ENCODE measurements at regions not wholly inside any gene's neighbourhood (a gene's known extent, or its start where the extent isn't known, plus 50 kb on each side); places are given as distances from the start of the nearest gene placed in this dataset.

DNA sequence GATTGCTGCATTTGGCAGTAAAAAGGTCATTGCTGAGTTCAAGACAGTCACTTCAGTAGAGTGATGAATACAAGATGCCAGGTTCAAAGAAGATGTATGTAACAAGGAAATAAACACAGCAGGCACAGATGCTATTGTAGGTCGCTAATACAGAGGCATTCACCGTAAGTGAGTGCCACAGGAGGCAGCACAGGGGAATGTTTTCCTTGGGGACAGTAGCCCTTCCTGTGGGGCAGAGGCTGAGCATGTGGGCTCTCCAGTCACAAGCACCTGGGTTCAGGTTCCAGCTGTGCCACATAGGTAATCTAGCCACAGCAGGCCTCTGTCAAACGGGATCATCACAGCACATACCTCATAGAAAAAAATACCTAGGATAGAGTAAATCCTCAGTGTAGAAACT is 86.3 kb downstream of the RSL24D1 start:
- TF ChIP-seq, protein P1, sequence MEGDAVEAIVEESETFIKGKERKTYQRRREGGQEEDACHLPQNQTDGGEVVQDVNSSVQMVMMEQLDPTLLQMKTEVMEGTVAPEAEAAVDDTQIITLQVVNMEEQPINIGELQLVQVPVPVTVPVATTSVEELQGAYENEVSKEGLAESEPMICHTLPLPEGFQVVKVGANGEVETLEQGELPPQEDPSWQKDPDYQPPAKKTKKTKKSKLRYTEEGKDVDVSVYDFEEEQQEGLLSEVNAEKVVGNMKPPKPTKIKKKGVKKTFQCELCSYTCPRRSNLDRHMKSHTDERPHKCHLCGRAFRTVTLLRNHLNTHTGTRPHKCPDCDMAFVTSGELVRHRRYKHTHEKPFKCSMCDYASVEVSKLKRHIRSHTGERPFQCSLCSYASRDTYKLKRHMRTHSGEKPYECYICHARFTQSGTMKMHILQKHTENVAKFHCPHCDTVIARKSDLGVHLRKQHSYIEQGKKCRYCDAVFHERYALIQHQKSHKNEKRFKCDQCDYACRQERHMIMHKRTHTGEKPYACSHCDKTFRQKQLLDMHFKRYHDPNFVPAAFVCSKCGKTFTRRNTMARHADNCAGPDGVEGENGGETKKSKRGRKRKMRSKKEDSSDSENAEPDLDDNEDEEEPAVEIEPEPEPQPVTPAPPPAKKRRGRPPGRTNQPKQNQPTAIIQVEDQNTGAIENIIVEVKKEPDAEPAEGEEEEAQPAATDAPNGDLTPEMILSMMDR (IDR thresholded peaks at IDR 0.05): no peak
- TF ChIP-seq POLR2A (IDR thresholded peaks at IDR 0.05; ENCODE audit: low read depth) (no peak), EP300 (IDR thresholded peaks at IDR 0.05) (no peak)

Data from esophagus muscularis mucosa (tissue), 4 donors.